H1 (cell line): ENCODE measurements at regions not wholly inside any gene's neighbourhood (a gene's known extent, or its start where the extent isn't known, plus 50 kb on each side); places are given as distances from the start of the nearest gene placed in this dataset.

Experiments used
- CTCF ChIA-PET: fragments of 300-600 bp; sonication (Branson Sonifier 250); formaldehyde crosslinking; loops from one replicate; lab custom pipeline; 2021; ENCODE audit not compliant: partially characterized antibody; lab: Charles Lee
- POLR2A ChIA-PET: fragments of 300-600 bp; sonication (Branson Sonifier 250); formaldehyde crosslinking; loops from one replicate; lab custom pipeline; 2021; ENCODE audit warnings: inconsistent platforms; ENCODE audit not compliant: partially characterized antibody; lab: Charles Lee
- DNase-seq, 2 experiments: peaks; one replicate each; pipeline versions ENCODE4 v3.0.0 to v3.0.0-alpha.2; 2010 to 2022; ENCODE audit warnings: low spot score in 2 of 2, low read depth in 1 of 2, mixed read lengths in 1 of 2
- FAIRE-seq: peaks from 2 replicates; lab custom pipeline; 2011; peaks lifted over from hg19 to GRCh38; lab: Jason Lieb, UNC
- H2AFZ ChIP-seq: 2 replicates; pipeline ENCODE4 v1.8.1; 2012; ENCODE audit warnings: low read length, inconsistent platforms
- H2AK5ac ChIP-seq: 2 replicates; pipeline ENCODE4 v1.6.1; 2013; ENCODE audit warnings: low read depth, low read length
- H2BK120ac ChIP-seq: replicated peaks from 2 replicates; pipeline ENCODE3; 2013; ENCODE audit warnings: low read depth, low read length, inconsistent platforms
- H2BK12ac ChIP-seq: 2 replicates; pipeline ENCODE4 v1.6.1; 2013; ENCODE audit warnings: low read depth, low read length
- H2BK15ac ChIP-seq: 2 replicates; pipeline ENCODE4 v1.6.1; 2013; ENCODE audit warnings: low read length
- H2BK20ac ChIP-seq: 2 replicates; pipeline ENCODE4 v1.6.1; 2013; ENCODE audit warnings: low read length
- H2BK5ac ChIP-seq: 2 replicates; pipeline ENCODE4 v1.6.1; 2013; ENCODE audit warnings: low read depth, low read length
- H3K14ac ChIP-seq: 2 replicates; pipeline ENCODE4 v1.6.1; 2013; ENCODE audit warnings: inconsistent platforms; ENCODE audit not compliant: insufficient read length
- H3K18ac ChIP-seq: 2 replicates; pipeline ENCODE4 v1.6.1; 2013; ENCODE audit warnings: low read length; ENCODE audit errors: extremely low read depth
- H3K23ac ChIP-seq: 2 replicates; pipeline ENCODE4 v1.6.1; 2013; ENCODE audit warnings: inconsistent platforms; ENCODE audit not compliant: insufficient read length
- H3K23me2 ChIP-seq: 2 replicates; pipeline ENCODE4 v1.6.1; 2013; ENCODE audit warnings: low read depth, low read length
- H3K27ac ChIP-seq: 2 replicates; pipeline ENCODE4 v1.6.1; 2011; ENCODE audit warnings: low read depth, low read length, inconsistent platforms
- H3K27me3 ChIP-seq, 4 experiments: replicated peaks in 1 of 4; 1 replicate in 1 of 4; 2 replicates in 3 of 4; pipeline versions ENCODE4 v1.6.1 to v1.8.1; 2011 to 2013; ENCODE audit warnings: low read length in 3 of 4, mild to moderate bottlenecking in 3 of 4, inconsistent platforms in 2 of 4, mixed read lengths in 2 of 4, moderate library complexity in 1 of 4; ENCODE audit not compliant: control insufficient read depth in 3 of 4, insufficient read depth in 3 of 4; ENCODE audit errors: extremely low read depth in 1 of 4
- H3K36me3 ChIP-seq, 4 experiments: 2 replicates each; pipeline versions ENCODE4 v1.6.1 to v1.8.1; 2011 to 2013; ENCODE audit warnings: mild to moderate bottlenecking in 4 of 4, low read length in 3 of 4, moderate library complexity in 2 of 4, control low read depth in 1 of 4, inconsistent platforms in 1 of 4; ENCODE audit not compliant: insufficient read depth in 4 of 4, control insufficient read depth in 2 of 4
- H3K4ac ChIP-seq: replicated peaks from 2 replicates; pipeline ENCODE3; 2013; ENCODE audit warnings: low read length, low read depth, mixed read lengths, inconsistent platforms; ENCODE audit not compliant: insufficient read length
- H3K4me1 ChIP-seq, 4 experiments: replicated peaks in 1 of 4; 1 replicate in 1 of 4; 2 replicates in 3 of 4; pipeline versions ENCODE4 v1.6.1 to v1.8.1; 2011 to 2013; ENCODE audit warnings: low read length in 3 of 4, inconsistent platforms in 2 of 4, mixed read lengths in 1 of 4; ENCODE audit not compliant: insufficient read depth in 4 of 4, control insufficient read depth in 3 of 4
- H3K4me2 ChIP-seq, 2 experiments: 2 replicates each; pipeline versions ENCODE4 v1.6.1 to v1.8.1; 2011 to 2013; ENCODE audit warnings: low read depth in 2 of 2, low read length in 2 of 2, control low read depth in 1 of 2, inconsistent platforms in 1 of 2, mild to moderate bottlenecking in 1 of 2; ENCODE audit not compliant: insufficient read depth in 1 of 2
- H3K4me3 ChIP-seq, 4 experiments: fragments of 200-600, 300-600 bp in 1 of 4; sonication (generic), shearing (Covaris generic), sonication (Bioruptor Twin) in 1 of 4; 2 replicates each; pipeline versions ENCODE4 v1.5.1 to v1.8.1; 2011 to 2016; ENCODE audit warnings: low read length in 4 of 4, low read depth in 3 of 4, control low read depth in 2 of 4, inconsistent platforms in 2 of 4, mild to moderate bottlenecking in 2 of 4, mixed read lengths in 1 of 4, moderate library complexity in 1 of 4; ENCODE audit not compliant: insufficient read depth in 2 of 4; ENCODE audit errors: extremely low read depth in 1 of 4
- H3K56ac ChIP-seq: replicated peaks from 2 replicates; pipeline ENCODE3; 2013; ENCODE audit warnings: low read depth, mild to moderate bottlenecking, mixed read lengths, low read length, inconsistent platforms; ENCODE audit not compliant: insufficient read length
- H3K79me1 ChIP-seq: 2 replicates; pipeline ENCODE4 v1.6.1; 2013; ENCODE audit warnings: low read depth, low read length, control low read depth
- H3K79me2 ChIP-seq, 2 experiments: 2 replicates each; pipeline versions ENCODE4 v1.6.1 to v1.8.1; 2012 to 2013; ENCODE audit warnings: low read length in 2 of 2, mild to moderate bottlenecking in 2 of 2, inconsistent platforms in 1 of 2; ENCODE audit not compliant: insufficient read depth in 2 of 2, control insufficient read depth in 1 of 2
- H3K9ac ChIP-seq, 4 experiments: replicated peaks in 1 of 4; 1 replicate in 1 of 4; 2 replicates in 3 of 4; pipeline versions ENCODE4 v1.6.1 to v1.8.1; 2011 to 2013; ENCODE audit warnings: low read depth in 3 of 4, low read length in 3 of 4, control low read depth in 2 of 4, mild to moderate bottlenecking in 2 of 4, moderate library complexity in 2 of 4, inconsistent platforms in 1 of 4; ENCODE audit errors: extremely low read depth in 1 of 4
- H3K9me3 ChIP-seq, 2 experiments: 2 replicates each; pipeline versions ENCODE4 v1.6.1 to v1.8.1; 2012 to 2013; ENCODE audit warnings: mild to moderate bottlenecking in 2 of 2, moderate library complexity in 2 of 2, control low read depth in 1 of 2, inconsistent platforms in 1 of 2, low read depth in 1 of 2, low read length in 1 of 2, mixed read lengths in 1 of 2; ENCODE audit not compliant: insufficient read depth in 2 of 2
- H4K20me1 ChIP-seq, 2 experiments: replicated peaks in 1 of 2; 2 replicates each; pipeline versions ENCODE3 to v1.8.1; 2011 to 2013; ENCODE audit warnings: inconsistent platforms in 2 of 2, low read length in 2 of 2, mild to moderate bottlenecking in 1 of 2; ENCODE audit not compliant: insufficient read depth in 2 of 2, control insufficient read depth in 1 of 2
- H4K5ac ChIP-seq: 2 replicates; pipeline ENCODE4 v1.6.1; 2013; ENCODE audit warnings: low read length, low read depth, mixed read lengths, inconsistent platforms; ENCODE audit not compliant: insufficient read length
- H4K8ac ChIP-seq: 2 replicates; pipeline ENCODE4 v1.8.0; 2013; ENCODE audit warnings: mild to moderate bottlenecking, moderate library complexity, low read length, inconsistent platforms; ENCODE audit not compliant: insufficient read depth; ENCODE audit errors: extremely low read depth
- H4K91ac ChIP-seq: replicated peaks from 2 replicates; pipeline ENCODE3; 2013; ENCODE audit warnings: low read length, mixed read lengths, inconsistent platforms; ENCODE audit not compliant: insufficient read length
- CHD1 ChIP-seq: IDR thresholded peaks from 2 replicates; pipeline ENCODE4 v1.6.1; 2012; ENCODE audit warnings: low read depth, low read length, improper control_type of control experiment
- E2F6 ChIP-seq: IDR thresholded peaks from 2 replicates; pipeline ENCODE4 v1.6.1; 2012; ENCODE audit warnings: inconsistent platforms
- GTF2F1 ChIP-seq: IDR thresholded peaks from 2 replicates; pipeline ENCODE4 v1.6.1; 2012; ENCODE audit warnings: low read depth, low read length, improper control_type of control experiment, borderline replicate concordance
- JUND ChIP-seq: IDR thresholded peaks from 2 replicates; pipeline ENCODE4 v1.6.1; 2011; ENCODE audit warnings: mild to moderate bottlenecking, improper control_type of control experiment, low read length
- MAFK ChIP-seq: IDR thresholded peaks from 2 replicates; pipeline ENCODE4 v1.6.1; 2012; ENCODE audit warnings: low read depth, mild to moderate bottlenecking, improper control_type of control experiment, low read length
- POLR2AphosphoS5 ChIP-seq: IDR thresholded peaks from 2 replicates; pipeline ENCODE4 v1.6.1; 2011; ENCODE audit warnings: low read depth, low read length
- RAD21 ChIP-seq, 2 experiments: IDR thresholded peaks in 1 of 2; conservative IDR thresholded peaks in 1 of 2; 2 replicates each; pipeline ENCODE4 v1.6.1; 2011; ENCODE audit warnings: low read depth in 2 of 2, low read length in 2 of 2, improper control_type of control experiment in 1 of 2, inconsistent platforms in 1 of 2, mild to moderate bottlenecking in 1 of 2, moderate library complexity in 1 of 2
- RBBP5 ChIP-seq: IDR thresholded peaks from 2 replicates; pipeline ENCODE4 v1.7.1; 2012; ENCODE audit warnings: low read depth, mild to moderate bottlenecking, inconsistent platforms, low read length, moderate library complexity, borderline replicate concordance
- RXRA ChIP-seq: IDR thresholded peaks from 2 replicates; pipeline ENCODE4 v1.6.1; 2011; ENCODE audit warnings: low read depth, mild to moderate bottlenecking, low read length, moderate library complexity; ENCODE audit not compliant: insufficient read depth
- SIN3A ChIP-seq, 2 experiments: IDR thresholded peaks in 1 of 2; conservative IDR thresholded peaks in 1 of 2; 2 replicates each; pipeline ENCODE4 v1.6.1; 2011 to 2012; ENCODE audit warnings: low read length in 2 of 2, improper control_type of control experiment in 1 of 2, low read depth in 1 of 2, mild to moderate bottlenecking in 1 of 2
- SIX5 ChIP-seq: IDR thresholded peaks from 2 replicates; pipeline ENCODE4 v1.6.1; 2011; ENCODE audit warnings: mild to moderate bottlenecking, low read depth, low read length
- TEAD4 ChIP-seq: IDR thresholded peaks from 2 replicates; pipeline ENCODE4 v1.6.1; 2012; ENCODE audit warnings: low read depth, low read length, inconsistent platforms, mixed read lengths
- USF2 ChIP-seq: IDR thresholded peaks from 2 replicates; pipeline ENCODE4 v1.6.1; 2011; ENCODE audit warnings: low read length, improper control_type of control experiment
- WGBS, 2 experiments: shearing (Covaris generic) in 1 of 2; methylation state at CpG; one replicate each; pipeline versions ENCODE4 v1.1.6 to v1.1.7; 2013 to 2015; ENCODE audit warnings: low lambda C conversion rate in 2 of 2, mixed read lengths in 2 of 2, inconsistent platforms in 1 of 2, low coverage in 1 of 2, missing lambda C conversion rate in 1 of 2; ENCODE audit not compliant: insufficient replicate concordance in 2 of 2, insufficient coverage in 1 of 2, insufficient read length in 1 of 2; ENCODE audit errors: extremely low coverage in 1 of 2, missing lambda C conversion rate in 1 of 2; 5-methylcytosine and 5-hydroxymethylcytosine counted together

GRCh38 chr10:4063717-4064116, 278.7 kb upstream of the KLF6 start:
- FAIRE-seq: no peak
- no peak overlapping the region for H4K5ac ChIP-seq
- H3K23ac ChIP-seq: no peak overlapping the region
- no peak overlapping the region for H2BK5ac ChIP-seq
- ChIA-PET POLR2A (no interaction called here), CTCF (no interaction called here)
- H3K36me3 ChIP-seq: no peaks in the 10 kb centered on the region
- no peak overlapping the region for H2BK20ac ChIP-seq
- no peak overlapping the region for H3K4me3 ChIP-seq
- no peak overlapping the region for H2AK5ac ChIP-seq
- no peak overlapping the region for H2BK12ac ChIP-seq
- no peak overlapping the region for H3K27ac ChIP-seq
- H3K79me1 ChIP-seq: no peaks in the 10 kb centered on the region
- no peak overlapping the region for H3K56ac ChIP-seq
- no peak overlapping the region for H4K91ac ChIP-seq
- H3K4ac ChIP-seq: no peak overlapping the region
- no peaks in the 10 kb centered on the region for H3K79me2 ChIP-seq
- H4K20me1 ChIP-seq: no peaks in the 10 kb centered on the region
- H3K18ac ChIP-seq: no peak overlapping the region
- no peaks in the 10 kb centered on the region for H3K4me1 ChIP-seq
- no peak overlapping the region for H2AFZ ChIP-seq
- no peak overlapping the region for H4K8ac ChIP-seq
- no peak overlapping the region for H3K4me2 ChIP-seq
- no peaks in the 10 kb centered on the region for H3K27me3 ChIP-seq
- WGBS, 2 experiments: 100% methylated on average over 3 of the region's 3 CpGs; no CpG with 5 or more reads in 1 of the 2 experiments
- H2BK15ac ChIP-seq: no peak overlapping the region
- TF ChIP-seq GTF2F1 (no peak), JUND (no peak), TEAD4 (no peak), SIN3A (conservative IDR thresholded peaks at IDR 0.05 in 1 of 2, IDR thresholded peaks at IDR 0.05 in 1 of 2; ENCODE audit: low read depth in 1 of 2, low read length in 2 of 2) (no peak), RBBP5 (no peak), MAFK (no peak), CHD1 (no peak), E2F6 (no peak), RAD21 (IDR thresholded peaks at IDR 0.05 in 1 of 2, conservative IDR thresholded peaks at IDR 0.05 in 1 of 2; ENCODE audit: low read depth in 2 of 2, low read length in 2 of 2) (no peak), SIX5 (no peak), USF2 (no peak), RXRA (no peak), POLR2AphosphoS5 (no peak)
- no peak for DNase-seq
- no peak overlapping the region for H3K14ac ChIP-seq
- H3K9ac ChIP-seq: no peak overlapping the region
- H3K23me2 ChIP-seq: no peaks in the 10 kb centered on the region
- H3K9me3 ChIP-seq: no peaks in the 10 kb centered on the region
- H2BK120ac ChIP-seq: no peak overlapping the region
